ENCODE measurements at regions not wholly inside any gene's neighbourhood (a gene's known extent, or its start where the extent isn't known, plus 50 kb on each side); places are given as distances from the start of the nearest gene placed in this dataset.

GRCh38 chr5:26828294-26828693 lies 210.1 kb downstream of the CDH9 start:
- H3K36me3 ChIP-seq (ENCODE audit: insufficient read depth, low read length), result no peaks in the 10 kb centered on the region
- no peaks in the 10 kb centered on the region for H3K79me2 ChIP-seq (ENCODE audit: insufficient read depth, low read length)
- H3K27ac ChIP-seq (ENCODE audit: low read depth, low read length), result no peak overlapping the region
- Mint-ChIP-seq H3K4me3 (ENCODE audit: unreplicated experiment) (no peak overlapping the region), H3K36me3 (ENCODE audit: low read depth, unreplicated experiment) (no peaks in the 10 kb centered on the region), H3K27ac (ENCODE audit: unreplicated experiment) (no peak overlapping the region), H3K9me3 (ENCODE audit: unreplicated experiment) (peaks cover 2% of the 10 kb centered on the region), H3K27me3 (ENCODE audit: low read depth, unreplicated experiment) (no peaks in the 10 kb centered on the region), H3K4me1 (ENCODE audit: low read depth, unreplicated experiment) (no peaks in the 10 kb centered on the region)
- no peaks in the 10 kb centered on the region for H3K9me3 ChIP-seq (ENCODE audit: insufficient read depth, low read depth, low read length)
- FAIRE-seq (no peak), DNase-seq (ENCODE audit: low read depth) (no peak)
- no peak overlapping the region for H3K9ac ChIP-seq (ENCODE audit: low read length)
- no peaks in the 10 kb centered on the region for H4K20me1 ChIP-seq (ENCODE audit: insufficient read depth, low read length)
- no peaks in the 10 kb centered on the region for H3K27me3 ChIP-seq (ENCODE audit: insufficient read depth, low read length)
- no peaks in the 10 kb centered on the region for H3K4me1 ChIP-seq (ENCODE audit: insufficient read depth, low read length)
- no peak overlapping the region for H2AFZ ChIP-seq (ENCODE audit: low read depth, low read length)
- H3K4me2 ChIP-seq (ENCODE audit: low read length), result no peak overlapping the region
- no peak overlapping the region for H3K4me3 ChIP-seq (ENCODE audit: insufficient read depth, low read depth, low read length)
- TF ChIP-seq CTCF (IDR thresholded peaks at IDR 0.05; ENCODE audit: insufficient read depth, low read depth, low read length), result no peak
- TF ChIP-seq EZH2 (IDR thresholded peaks at IDR 0.05; ENCODE audit: insufficient read depth, low read length), result no peak

- Mint-ChIP-seq H3K4me1 (ENCODE audit: low read depth, unreplicated experiment) (no peaks in the 10 kb centered on the region), H3K36me3 (ENCODE audit: low read depth, unreplicated experiment) (no peaks in the 10 kb centered on the region), H3K27ac (ENCODE audit: unreplicated experiment) (no peak overlapping the region), H3K4me3 (ENCODE audit: unreplicated experiment) (no peak overlapping the region), H3K9me3 (ENCODE audit: unreplicated experiment) (peaks cover 4% of the 10 kb centered on the region), H3K27me3 (ENCODE audit: low read depth, unreplicated experiment) (no peaks in the 10 kb centered on the region)
- Histone ChIP-seq H3K9me3 (ENCODE audit: insufficient read depth, low read depth, low read length) (no peaks in the 10 kb centered on the region), H2AFZ (ENCODE audit: low read depth, low read length) (no peak overlapping the region), H3K36me3 (ENCODE audit: insufficient read depth, low read length) (no peaks in the 10 kb centered on the region), H3K4me1 (ENCODE audit: insufficient read depth, low read length) (no peaks in the 10 kb centered on the region), H3K27ac (ENCODE audit: low read depth, low read length) (no peak overlapping the region), H3K4me2 (ENCODE audit: low read length) (no peak overlapping the region), H3K9ac (ENCODE audit: low read length) (no peak overlapping the region), H3K27me3 (ENCODE audit: insufficient read depth, low read length) (no peaks in the 10 kb centered on the region), H4K20me1 (ENCODE audit: insufficient read depth, low read length) (no peaks in the 10 kb centered on the region), H3K4me3 (ENCODE audit: insufficient read depth, low read depth, low read length) (no peak overlapping the region), H3K79me2 (ENCODE audit: insufficient read depth, low read length) (no peaks in the 10 kb centered on the region)
- TF ChIP-seq CTCF (IDR thresholded peaks at IDR 0.05; ENCODE audit: insufficient read depth, low read depth, low read length) (no peak), EZH2 (IDR thresholded peaks at IDR 0.05; ENCODE audit: insufficient read depth, low read length) (no peak)
- DNase-seq (ENCODE audit: low read depth) (no peak), FAIRE-seq (no peak)
Observed at GRCh38 chr5:26813235-26813634, 225.2 kb downstream of the CDH9 start.

GRCh38 chr5:26812714-26813113 lies 225.7 kb downstream of the CDH9 start:
- Mint-ChIP-seq H3K4me3 (ENCODE audit: unreplicated experiment) (no peak overlapping the region), H3K4me1 (ENCODE audit: low read depth, unreplicated experiment) (no peaks in the 10 kb centered on the region), H3K27ac (ENCODE audit: unreplicated experiment) (no peak overlapping the region), H3K36me3 (ENCODE audit: low read depth, unreplicated experiment) (no peaks in the 10 kb centered on the region), H3K9me3 (ENCODE audit: unreplicated experiment) (peaks cover 4% of the 10 kb centered on the region), H3K27me3 (ENCODE audit: low read depth, unreplicated experiment) (no peaks in the 10 kb centered on the region)
- DNase-seq (ENCODE audit: low read depth) (no peak), FAIRE-seq (no peak)
- H3K9me3 ChIP-seq (ENCODE audit: insufficient read depth, low read depth, low read length), result no peaks in the 10 kb centered on the region
- no peaks in the 10 kb centered on the region for H3K36me3 ChIP-seq (ENCODE audit: insufficient read depth, low read length)
- no peaks in the 10 kb centered on the region for H3K27me3 ChIP-seq (ENCODE audit: insufficient read depth, low read length)
- H3K27ac ChIP-seq (ENCODE audit: low read depth, low read length), result no peak overlapping the region
- H3K4me1 ChIP-seq (ENCODE audit: insufficient read depth, low read length), result no peaks in the 10 kb centered on the region
- H3K9ac ChIP-seq (ENCODE audit: low read length), result no peak overlapping the region
- H4K20me1 ChIP-seq (ENCODE audit: insufficient read depth, low read length), result no peaks in the 10 kb centered on the region
- H2AFZ ChIP-seq (ENCODE audit: low read depth, low read length), result no peak overlapping the region
- no peaks in the 10 kb centered on the region for H3K79me2 ChIP-seq (ENCODE audit: insufficient read depth, low read length)
- no peak overlapping the region for H3K4me2 ChIP-seq (ENCODE audit: low read length)
- no peak for TF ChIP-seq EZH2 (IDR thresholded peaks at IDR 0.05; ENCODE audit: insufficient read depth, low read length)
- no peak for TF ChIP-seq CTCF (IDR thresholded peaks at IDR 0.05; ENCODE audit: insufficient read depth, low read depth, low read length)
- H3K4me3 ChIP-seq (ENCODE audit: insufficient read depth, low read depth, low read length), result no peak overlapping the region

Measured in astrocyte (in vitro differentiated cells and primary cell).